ENCODE measurements at regions not wholly inside any gene's neighbourhood (a gene's known extent, or its start where the extent isn't known, plus 50 kb on each side); places are given as distances from the start of the nearest gene placed in this dataset.

- TF ChIP-seq, protein P1, sequence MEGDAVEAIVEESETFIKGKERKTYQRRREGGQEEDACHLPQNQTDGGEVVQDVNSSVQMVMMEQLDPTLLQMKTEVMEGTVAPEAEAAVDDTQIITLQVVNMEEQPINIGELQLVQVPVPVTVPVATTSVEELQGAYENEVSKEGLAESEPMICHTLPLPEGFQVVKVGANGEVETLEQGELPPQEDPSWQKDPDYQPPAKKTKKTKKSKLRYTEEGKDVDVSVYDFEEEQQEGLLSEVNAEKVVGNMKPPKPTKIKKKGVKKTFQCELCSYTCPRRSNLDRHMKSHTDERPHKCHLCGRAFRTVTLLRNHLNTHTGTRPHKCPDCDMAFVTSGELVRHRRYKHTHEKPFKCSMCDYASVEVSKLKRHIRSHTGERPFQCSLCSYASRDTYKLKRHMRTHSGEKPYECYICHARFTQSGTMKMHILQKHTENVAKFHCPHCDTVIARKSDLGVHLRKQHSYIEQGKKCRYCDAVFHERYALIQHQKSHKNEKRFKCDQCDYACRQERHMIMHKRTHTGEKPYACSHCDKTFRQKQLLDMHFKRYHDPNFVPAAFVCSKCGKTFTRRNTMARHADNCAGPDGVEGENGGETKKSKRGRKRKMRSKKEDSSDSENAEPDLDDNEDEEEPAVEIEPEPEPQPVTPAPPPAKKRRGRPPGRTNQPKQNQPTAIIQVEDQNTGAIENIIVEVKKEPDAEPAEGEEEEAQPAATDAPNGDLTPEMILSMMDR (IDR thresholded peaks at IDR 0.05; ENCODE audit: poor library complexity): no peak
- TF ChIP-seq EZH2 (IDR thresholded peaks at IDR 0.05; ENCODE audit: borderline replicate concordance) (no peak), EZH2phosphoT487 (IDR thresholded peaks at IDR 0.05; ENCODE audit: low read depth, severe bottlenecking, unreplicated experiment) (no peak)
Observed at GRCh38 chr13:88281841-88282240, 610.7 kb downstream of the SLITRK5 start.
